HCT116 (cell line): ENCODE measurements at regions not wholly inside any gene's neighbourhood (a gene's known extent, or its start where the extent isn't known, plus 50 kb on each side); places are given as distances from the start of the nearest gene placed in this dataset.

Experiments
- ELF1 ChIP-seq: IDR thresholded peaks from 2 replicates; pipeline ENCODE4 v1.6.1; 2012; ENCODE audit warnings: low read depth, borderline replicate concordance
- EZH2 ChIP-seq: fragments of 200-600 bp; sonication (generic); IDR thresholded peaks from 2 replicates; pipeline ENCODE4 v1.6.1; 2017; ENCODE audit warnings: antibody characterized with exemption, mixed run types
- JUND ChIP-seq: IDR thresholded peaks from 2 replicates; pipeline ENCODE4 v1.6.1; 2012
- POLR2A ChIP-seq: IDR thresholded peaks from 2 replicates; pipeline ENCODE4 v1.7.0; 2011; ENCODE audit warnings: borderline replicate concordance; ENCODE audit not compliant: insufficient read depth, insufficient read length; ENCODE audit errors: extremely low read depth
- POLR2AphosphoS5 ChIP-seq: IDR thresholded peaks from 2 replicates; pipeline ENCODE4 v1.6.1; 2011; ENCODE audit warnings: mild to moderate bottlenecking, low read depth, low read length, moderate library complexity
- RAD21 ChIP-seq: IDR thresholded peaks from 2 replicates; pipeline ENCODE4 v1.6.1; 2012; ENCODE audit warnings: low read depth, mild to moderate bottlenecking
- SRF ChIP-seq: IDR thresholded peaks from 2 replicates; pipeline ENCODE4 v1.6.1; 2012; ENCODE audit warnings: low read depth
- YY1 ChIP-seq: IDR thresholded peaks from 2 replicates; pipeline ENCODE4 v1.6.1; 2011; ENCODE audit warnings: low read length, low read depth, moderate library complexity, mild to moderate bottlenecking; ENCODE audit not compliant: insufficient replicate concordance; ENCODE audit errors: extremely low read depth
- ZNF274 ChIP-seq: fragments of 200-500 bp; sonication (Bioruptor generic); IDR thresholded peaks from 2 replicates; pipeline ENCODE4 v1.6.1; 2014; ENCODE audit warnings: mild to moderate bottlenecking, low read depth, low read length, inconsistent platforms
- TF ChIP-seq, protein P1 (sequence below), 3 experiments: fragments of 200-600 bp in 1 of 3; sonication (generic) in 1 of 3; IDR thresholded peaks in 2 of 3; conservative IDR thresholded peaks in 1 of 3; 2 replicates each; pipeline ENCODE4 v1.5.1; 2012 to 2017; ENCODE audit warnings: low read depth in 2 of 3, low read length in 2 of 3, antibody characterized with exemption in 1 of 3, borderline replicate concordance in 1 of 3, control low read depth in 1 of 3, mild to moderate bottlenecking in 1 of 3, mixed read lengths in 1 of 3, mixed run types in 1 of 3, moderate library complexity in 1 of 3; ENCODE audit not compliant: insufficient read depth in 1 of 3
- TF ChIP-seq, protein P2 (sequence below): IDR thresholded peaks from 2 replicates; pipeline ENCODE4 v1.6.1; 2012

DNA sequence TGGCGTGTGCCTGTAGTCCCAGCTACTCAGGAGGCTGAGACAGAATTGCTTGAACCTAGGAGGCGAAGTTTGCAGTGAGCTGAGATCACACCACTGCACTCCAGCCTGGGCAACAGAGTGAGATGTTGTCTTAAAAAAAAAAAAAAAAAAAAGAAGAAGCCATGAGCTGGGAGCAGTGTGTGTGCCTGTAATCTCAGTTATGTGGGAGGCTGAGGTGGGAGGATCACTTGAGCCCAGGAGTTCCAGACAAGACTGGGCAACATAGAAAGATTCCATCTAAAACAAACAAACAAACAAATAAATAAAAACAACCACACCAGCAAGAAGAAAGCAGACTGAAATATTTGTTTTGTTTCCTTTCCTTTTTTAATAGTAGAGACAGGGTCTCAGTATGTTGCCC, 62.2 kb upstream of the KIF13A start:
- TF ChIP-seq JUND = no peak
- no peak for TF ChIP-seq YY1
- TF ChIP-seq, protein P1, sequence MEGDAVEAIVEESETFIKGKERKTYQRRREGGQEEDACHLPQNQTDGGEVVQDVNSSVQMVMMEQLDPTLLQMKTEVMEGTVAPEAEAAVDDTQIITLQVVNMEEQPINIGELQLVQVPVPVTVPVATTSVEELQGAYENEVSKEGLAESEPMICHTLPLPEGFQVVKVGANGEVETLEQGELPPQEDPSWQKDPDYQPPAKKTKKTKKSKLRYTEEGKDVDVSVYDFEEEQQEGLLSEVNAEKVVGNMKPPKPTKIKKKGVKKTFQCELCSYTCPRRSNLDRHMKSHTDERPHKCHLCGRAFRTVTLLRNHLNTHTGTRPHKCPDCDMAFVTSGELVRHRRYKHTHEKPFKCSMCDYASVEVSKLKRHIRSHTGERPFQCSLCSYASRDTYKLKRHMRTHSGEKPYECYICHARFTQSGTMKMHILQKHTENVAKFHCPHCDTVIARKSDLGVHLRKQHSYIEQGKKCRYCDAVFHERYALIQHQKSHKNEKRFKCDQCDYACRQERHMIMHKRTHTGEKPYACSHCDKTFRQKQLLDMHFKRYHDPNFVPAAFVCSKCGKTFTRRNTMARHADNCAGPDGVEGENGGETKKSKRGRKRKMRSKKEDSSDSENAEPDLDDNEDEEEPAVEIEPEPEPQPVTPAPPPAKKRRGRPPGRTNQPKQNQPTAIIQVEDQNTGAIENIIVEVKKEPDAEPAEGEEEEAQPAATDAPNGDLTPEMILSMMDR (IDR thresholded peaks at IDR 0.05 in 2 of 3, conservative IDR thresholded peaks at IDR 0.05 in 1 of 3; ENCODE audit: borderline replicate concordance in 1 of 3, insufficient read depth in 1 of 3, low read depth in 2 of 3, low read length in 2 of 3) = no peak
- TF ChIP-seq RAD21 = no peak
- TF ChIP-seq POLR2A = no peak
- no peak for TF ChIP-seq SRF
- TF ChIP-seq, protein P2, sequence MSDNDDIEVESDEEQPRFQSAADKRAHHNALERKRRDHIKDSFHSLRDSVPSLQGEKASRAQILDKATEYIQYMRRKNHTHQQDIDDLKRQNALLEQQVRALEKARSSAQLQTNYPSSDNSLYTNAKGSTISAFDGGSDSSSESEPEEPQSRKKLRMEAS = no peak
- TF ChIP-seq EZH2 = no peak
- no peak for TF ChIP-seq ZNF274
- no peak for TF ChIP-seq ELF1
- TF ChIP-seq POLR2AphosphoS5 = no peak
